ENCODE measurements at regions not wholly inside any gene's neighbourhood (a gene's known extent, or its start where the extent isn't known, plus 50 kb on each side); places are given as distances from the start of the nearest gene placed in this dataset.
"Not testable (repeated sequence)": the region's sequence is repeated elsewhere in the genome, so short reads cannot be mapped to it uniquely, and the experiment has no call there.

GRCh38 chr7:4496911-4497310 is 185.2 kb upstream of the FOXK1 start:
- TF ChIP-seq SUZ12 (IDR thresholded peaks at IDR 0.05); NFRKB (IDR thresholded peaks at IDR 0.05); BHLHE40 (IDR thresholded peaks at IDR 0.05; ENCODE audit: borderline replicate concordance); PKNOX1 (IDR thresholded peaks at IDR 0.05); ZNF384 (IDR thresholded peaks at IDR 0.05); SP1 (IDR thresholded peaks at IDR 0.05); HDGF (IDR thresholded peaks at IDR 0.05; ENCODE audit: borderline replicate concordance); FOXA1 (IDR thresholded peaks at IDR 0.05); ARNT (IDR thresholded peaks at IDR 0.05); ELF4 (IDR thresholded peaks at IDR 0.05); FOXK2 (IDR thresholded peaks at IDR 0.05); TARDBP (IDR thresholded peaks at IDR 0.05); L3MBTL2 (conservative IDR thresholded peaks at IDR 0.05): not testable (repeated sequence)

All from HEK293T (cell line).